ENCODE measurements at regions not wholly inside any gene's neighbourhood (a gene's known extent, or its start where the extent isn't known, plus 50 kb on each side); places are given as distances from the start of the nearest gene placed in this dataset.

DNA sequence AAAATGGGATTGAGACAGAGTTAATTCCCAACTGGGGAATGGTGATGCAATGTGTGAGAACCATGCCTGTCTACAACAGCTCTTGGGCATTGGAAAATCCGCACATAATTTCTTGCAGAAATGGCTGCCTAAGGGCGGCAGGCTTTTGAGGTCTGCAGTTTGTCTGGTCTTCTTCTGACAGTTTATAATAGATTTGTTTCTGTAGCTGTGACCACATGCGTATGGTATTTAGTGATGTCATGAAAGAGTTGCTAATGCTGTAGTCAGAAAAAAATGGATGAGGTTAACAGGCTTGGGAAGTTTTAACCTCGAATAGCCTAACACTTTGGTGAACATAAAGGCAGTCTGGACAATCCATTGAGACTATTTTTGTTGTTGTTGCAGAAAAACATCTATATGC, 544.1 kb upstream of the AMELY start:
- no peak overlapping the region for H3K27ac ChIP-seq
- H3K4me3 ChIP-seq: no peak overlapping the region
- no peaks in the 10 kb centered on the region for H3K27me3 ChIP-seq
- H3K9me3 ChIP-seq: no peaks in the 10 kb centered on the region
- H3K4me1 ChIP-seq: peaks cover 6% of the 10 kb centered on the region
- no peaks in the 10 kb centered on the region for H3K36me3 ChIP-seq (replicated peaks in 1 of 2; ENCODE audit: insufficient read depth in 1 of 2, low read depth in 2 of 2)
- 80 to 97% methylated on average over 3 to 4 of the region's 4 CpGs for WGBS, 2 donors
- ATAC-seq: no peak
- no peak for TF ChIP-seq POLR2A (IDR thresholded peaks at IDR 0.05)
- TF ChIP-seq, protein P1, sequence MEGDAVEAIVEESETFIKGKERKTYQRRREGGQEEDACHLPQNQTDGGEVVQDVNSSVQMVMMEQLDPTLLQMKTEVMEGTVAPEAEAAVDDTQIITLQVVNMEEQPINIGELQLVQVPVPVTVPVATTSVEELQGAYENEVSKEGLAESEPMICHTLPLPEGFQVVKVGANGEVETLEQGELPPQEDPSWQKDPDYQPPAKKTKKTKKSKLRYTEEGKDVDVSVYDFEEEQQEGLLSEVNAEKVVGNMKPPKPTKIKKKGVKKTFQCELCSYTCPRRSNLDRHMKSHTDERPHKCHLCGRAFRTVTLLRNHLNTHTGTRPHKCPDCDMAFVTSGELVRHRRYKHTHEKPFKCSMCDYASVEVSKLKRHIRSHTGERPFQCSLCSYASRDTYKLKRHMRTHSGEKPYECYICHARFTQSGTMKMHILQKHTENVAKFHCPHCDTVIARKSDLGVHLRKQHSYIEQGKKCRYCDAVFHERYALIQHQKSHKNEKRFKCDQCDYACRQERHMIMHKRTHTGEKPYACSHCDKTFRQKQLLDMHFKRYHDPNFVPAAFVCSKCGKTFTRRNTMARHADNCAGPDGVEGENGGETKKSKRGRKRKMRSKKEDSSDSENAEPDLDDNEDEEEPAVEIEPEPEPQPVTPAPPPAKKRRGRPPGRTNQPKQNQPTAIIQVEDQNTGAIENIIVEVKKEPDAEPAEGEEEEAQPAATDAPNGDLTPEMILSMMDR (IDR thresholded peaks at IDR 0.05): no peak
- intact Hi-C loops (cut with DNase I): no loop called here
- DNase-seq: no peak

DNA sequence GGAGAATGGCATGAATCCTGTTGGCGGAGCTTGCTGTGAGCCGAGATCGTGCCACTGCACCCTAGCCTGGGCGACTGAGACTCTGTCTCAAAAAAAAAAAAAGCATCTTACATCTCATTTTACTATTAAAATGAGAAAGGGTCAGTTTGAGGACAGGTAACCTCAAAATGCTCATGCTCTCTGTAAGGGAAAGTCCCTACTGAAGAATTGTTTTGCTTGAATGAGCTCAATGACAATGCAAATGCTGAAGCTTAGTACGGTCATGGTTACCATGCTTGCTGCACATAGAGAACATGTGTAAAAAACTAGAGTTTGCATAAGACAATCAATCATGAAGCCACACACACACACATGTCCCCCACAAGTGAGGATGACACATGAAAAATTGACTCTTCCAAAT, 541.8 kb upstream of the AMELY start:
- Histone ChIP-seq H3K9me3 (no peaks in the 10 kb centered on the region), H3K4me3 (no peak overlapping the region), H3K36me3 (replicated peaks in 1 of 2; ENCODE audit: insufficient read depth in 1 of 2, low read depth in 2 of 2) (no peaks in the 10 kb centered on the region), H3K27ac (no peak overlapping the region), H3K27me3 (no peaks in the 10 kb centered on the region), H3K4me1 (peaks cover 5% of the 10 kb centered on the region)
- no peak for TF ChIP-seq POLR2A (IDR thresholded peaks at IDR 0.05)
- TF ChIP-seq, protein P1 (IDR thresholded peaks at IDR 0.05): no peak
- WGBS, 2 donors: 77 to 88% methylated on average over 3 of the region's 5 CpGs
- DNase-seq (no peak), ATAC-seq (no peak)
- intact Hi-C loops (cut with DNase I): no loop called here

DNA sequence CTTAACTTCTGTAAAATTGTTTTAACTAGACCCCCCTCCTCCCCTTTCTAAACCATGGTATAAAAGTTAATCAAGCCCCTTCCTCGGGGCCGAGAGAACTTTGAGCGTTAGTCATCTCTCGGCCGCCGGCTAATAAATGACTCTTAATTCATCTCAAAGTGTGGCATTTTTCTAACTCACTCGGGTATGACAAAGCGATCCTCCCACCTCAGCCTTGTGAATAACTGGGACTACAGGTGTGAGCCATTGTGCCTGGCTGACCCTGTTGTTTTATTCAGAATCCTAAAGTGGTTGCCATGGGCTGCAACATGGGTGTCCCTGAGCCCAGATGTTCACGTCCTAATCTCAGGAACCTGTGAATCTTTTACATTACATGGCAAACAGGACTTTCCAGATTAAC, 540.7 kb upstream of the AMELY start:
- WGBS, 2 donors: 62 to 69% methylated on average over 8 to 9 of the region's 9 CpGs
- H3K27ac ChIP-seq: no peak overlapping the region
- ATAC-seq: no peak
- no peaks in the 10 kb centered on the region for H3K36me3 ChIP-seq (replicated peaks in 1 of 2; ENCODE audit: insufficient read depth in 1 of 2, low read depth in 2 of 2)
- TF ChIP-seq, protein P1 (IDR thresholded peaks at IDR 0.05): no peak
- no peak for TF ChIP-seq POLR2A (IDR thresholded peaks at IDR 0.05)
- H3K4me1 ChIP-seq: peaks cover 4% of the 10 kb centered on the region
- intact Hi-C loops (cut with DNase I): no loop called here
- no peak for DNase-seq
- no peak overlapping the region for H3K4me3 ChIP-seq
- H3K9me3 ChIP-seq: no peaks in the 10 kb centered on the region
- H3K27me3 ChIP-seq: no peaks in the 10 kb centered on the region

DNA sequence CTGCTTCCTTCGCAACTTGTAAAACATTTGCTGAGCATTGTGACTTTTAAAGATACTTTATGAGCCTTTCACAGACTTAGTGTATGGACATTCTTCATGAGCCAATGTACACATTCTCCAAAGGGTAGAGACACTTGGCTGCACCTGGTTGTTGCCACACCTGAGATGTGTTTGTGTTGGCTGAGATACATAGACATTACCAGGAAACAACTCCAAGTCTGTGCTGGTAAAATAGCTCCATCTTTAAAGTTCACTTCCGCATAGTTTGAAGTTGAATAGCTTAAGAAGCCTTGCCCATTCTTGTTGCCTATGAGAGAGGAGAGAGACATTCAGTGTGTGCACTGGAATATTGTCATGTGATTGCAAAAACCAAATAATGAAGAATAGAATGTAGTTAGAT, 538.3 kb upstream of the AMELY start:
- intact Hi-C loops (cut with DNase I): no loop called here
- Histone ChIP-seq H3K9me3 (no peaks in the 10 kb centered on the region), H3K4me1 (peaks cover 4% of the 10 kb centered on the region), H3K4me3 (no peak overlapping the region), H3K36me3 (replicated peaks in 1 of 2; ENCODE audit: insufficient read depth in 1 of 2, low read depth in 2 of 2) (no peaks in the 10 kb centered on the region), H3K27me3 (no peaks in the 10 kb centered on the region), H3K27ac (no peak overlapping the region)
- DNase-seq (peak in 2 of 4 donors; percentile 21 to 49), ATAC-seq (peak; percentile 92)
- WGBS, 2 donors: 46 to 47% methylated on average over 2 of the region's 2 CpGs
- TF ChIP-seq, protein P1 (IDR thresholded peaks at IDR 0.05): no peak
- no peak for TF ChIP-seq POLR2A (IDR thresholded peaks at IDR 0.05)

DNA sequence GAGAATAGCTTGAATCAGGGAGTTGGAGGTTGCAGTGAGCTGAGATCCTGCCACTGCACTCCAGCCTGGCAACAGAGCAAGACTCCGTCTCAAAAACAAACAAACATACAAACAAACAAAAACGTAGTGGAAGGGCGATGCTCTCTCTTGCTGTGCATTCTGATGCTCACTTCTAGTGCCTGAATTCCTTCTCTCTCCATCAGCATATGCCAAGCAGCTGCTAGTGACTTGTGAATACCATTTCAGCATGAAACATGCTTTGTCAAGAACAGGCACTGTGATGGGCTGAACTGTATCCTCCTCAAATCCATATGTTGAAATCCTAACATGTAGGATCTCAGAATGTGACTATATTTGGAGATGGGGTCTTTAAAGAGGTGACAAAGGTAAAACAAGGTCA, 537.1 kb upstream of the AMELY start:
- H3K4me3 ChIP-seq: no peak overlapping the region
- intact Hi-C loops (cut with DNase I): no loop called here
- peaks cover 4% of the 10 kb centered on the region for H3K4me1 ChIP-seq
- no peak for DNase-seq
- no peaks in the 10 kb centered on the region for H3K27me3 ChIP-seq
- 59 to 67% methylated on average over 3 of the region's 3 CpGs for WGBS, 2 donors
- ATAC-seq: no peak
- TF ChIP-seq POLR2A (IDR thresholded peaks at IDR 0.05): no peak
- TF ChIP-seq, protein P1 (IDR thresholded peaks at IDR 0.05): no peak
- no peak overlapping the region for H3K27ac ChIP-seq
- H3K9me3 ChIP-seq: no peaks in the 10 kb centered on the region
- no peaks in the 10 kb centered on the region for H3K36me3 ChIP-seq (replicated peaks in 1 of 2; ENCODE audit: insufficient read depth in 1 of 2, low read depth in 2 of 2)
